ENCODE measurements at regions not wholly inside any gene's neighbourhood (a gene's known extent, or its start where the extent isn't known, plus 50 kb on each side); places are given as distances from the start of the nearest gene placed in this dataset.

DNA sequence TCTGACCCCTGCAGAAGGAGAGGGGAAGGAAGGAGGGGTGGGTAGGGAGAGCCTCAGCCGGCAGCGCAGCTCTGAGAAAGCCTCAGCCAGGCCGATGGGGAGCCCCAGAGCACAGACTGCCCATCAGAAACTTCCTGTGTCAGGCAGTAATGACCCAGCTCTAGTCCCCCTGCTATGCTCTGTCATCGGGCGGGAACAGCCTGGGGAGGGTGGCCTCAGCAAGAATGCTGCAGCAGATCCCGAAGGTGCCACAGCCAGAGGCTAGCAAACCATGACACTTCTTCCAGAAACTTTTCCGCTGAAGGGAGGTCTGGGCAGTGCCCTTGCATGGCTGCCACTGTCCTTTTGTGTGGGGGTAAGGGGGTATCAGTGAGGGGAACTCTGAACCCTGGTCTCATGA is 279.0 kb downstream of the BCOR start:
- no peak for DNase-seq (ENCODE audit: low spot score in 2 of 2)
- Histone ChIP-seq H3K9me3 (peaks cover 0 to 8% of the 10 kb centered on the region in 2 donors), H3K36me3 (no peaks in the 10 kb centered on the region), H3K4me1 (no peaks in the 10 kb centered on the region), H3K27me3 (peaks cover 0 to 75% of the 10 kb centered on the region in 2 donors), H3K27ac (no peak overlapping the region), H3K4me3 (no peak overlapping the region)
- no peak for TF ChIP-seq POLR2AphosphoS5 (IDR thresholded peaks at IDR 0.05)
- no peak for TF ChIP-seq CTCF (IDR thresholded peaks at IDR 0.05)
- TF ChIP-seq POLR2A (IDR thresholded peaks at IDR 0.05) = no peak
- intact Hi-C loops (cut with DNase I; ENCODE audit: low total_unique reads) = no loop called here

DNA sequence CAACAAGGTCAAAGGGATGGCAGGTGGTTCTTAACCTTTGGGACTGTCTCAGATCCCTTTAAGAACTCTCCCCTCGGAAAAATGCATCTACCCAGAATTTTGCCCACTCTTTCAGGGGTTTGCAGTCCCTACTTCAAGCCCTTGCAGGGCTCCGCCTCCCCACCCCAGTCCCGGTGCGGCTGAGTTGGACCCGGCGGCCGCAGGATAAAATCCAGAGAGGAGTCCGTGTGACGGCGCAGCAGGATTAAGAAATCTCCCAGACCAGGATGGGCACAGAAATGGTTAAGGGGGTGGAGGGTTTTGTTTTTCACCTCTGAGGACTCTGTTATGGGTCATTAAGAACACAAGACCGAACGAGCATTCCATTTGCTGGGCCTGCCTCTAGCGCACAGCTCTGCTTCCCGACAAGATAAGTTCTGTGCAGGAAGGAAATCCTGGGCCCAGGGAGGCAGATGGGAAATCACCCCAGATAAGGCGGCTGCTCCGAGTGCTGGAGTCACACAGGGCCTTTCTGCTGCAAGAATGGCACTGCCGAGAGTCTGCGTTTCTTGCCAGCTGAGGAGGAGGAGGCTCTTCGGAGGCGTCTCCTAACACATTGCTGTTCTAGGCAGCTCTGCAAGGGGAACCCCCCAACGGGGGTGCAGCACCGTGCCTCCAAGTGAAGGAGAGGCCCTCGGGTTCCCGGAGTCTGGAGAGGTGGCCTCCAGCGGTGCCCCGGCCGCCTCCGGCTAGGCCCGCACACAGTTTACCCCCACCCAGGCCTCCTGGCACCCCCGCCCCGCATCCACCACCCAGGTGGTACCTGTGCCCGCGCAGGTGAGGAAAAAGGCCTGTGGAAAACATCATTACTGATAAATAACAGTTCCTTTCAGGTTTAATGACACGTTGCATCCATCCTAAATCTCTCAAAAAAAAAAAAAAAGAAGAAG is 277.6 kb downstream of the BCOR start:
- H3K4me1 ChIP-seq = no peaks in the 10 kb centered on the region
- TF ChIP-seq CTCF (IDR thresholded peaks at IDR 0.05) (no peak), POLR2AphosphoS5 (IDR thresholded peaks at IDR 0.05) (no peak), POLR2A (IDR thresholded peaks at IDR 0.05) (no peak)
- intact Hi-C loops (cut with DNase I; ENCODE audit: low total_unique reads) = loop anchor here (5.0 kb wide), 1 partner anchor 763 kb away; no protein-coding TSS in a partner anchor
- no peak overlapping the region for H3K27ac ChIP-seq
- H3K27me3 ChIP-seq = peaks cover 0 to 79% of the 10 kb centered on the region in 2 donors
- DNase-seq (ENCODE audit: low spot score in 2 of 2) = no peak
- H3K36me3 ChIP-seq = no peaks in the 10 kb centered on the region
- H3K9me3 ChIP-seq = peaks cover 0 to 8% of the 10 kb centered on the region in 2 donors
- H3K4me3 ChIP-seq = peak overlapping the region in 2 of 3 donors; percentile 47 to 67

GRCh38 chrX:39820938-39821708 is 276.6 kb downstream of the BCOR start:
- Histone ChIP-seq H3K4me3 (peak overlapping the region; percentile 35 to 67 (median 47)), H3K27me3 (peaks cover 0 to 79% of the 10 kb centered on the region in 2 donors), H3K9me3 (peaks cover 0 to 8% of the 10 kb centered on the region in 2 donors), H3K4me1 (no peaks in the 10 kb centered on the region), H3K27ac (no peak overlapping the region), H3K36me3 (no peaks in the 10 kb centered on the region)
- no peak for DNase-seq (ENCODE audit: low spot score in 2 of 2)
- intact Hi-C loops (cut with DNase I; ENCODE audit: low total_unique reads) = loop anchor here (5.0 kb wide), 1 partner anchor 764 kb away; no protein-coding TSS in a partner anchor
- TF ChIP-seq POLR2A (IDR thresholded peaks at IDR 0.05) (no peak), POLR2AphosphoS5 (IDR thresholded peaks at IDR 0.05) (no peak), CTCF (IDR thresholded peaks at IDR 0.05) (no peak)

DNA sequence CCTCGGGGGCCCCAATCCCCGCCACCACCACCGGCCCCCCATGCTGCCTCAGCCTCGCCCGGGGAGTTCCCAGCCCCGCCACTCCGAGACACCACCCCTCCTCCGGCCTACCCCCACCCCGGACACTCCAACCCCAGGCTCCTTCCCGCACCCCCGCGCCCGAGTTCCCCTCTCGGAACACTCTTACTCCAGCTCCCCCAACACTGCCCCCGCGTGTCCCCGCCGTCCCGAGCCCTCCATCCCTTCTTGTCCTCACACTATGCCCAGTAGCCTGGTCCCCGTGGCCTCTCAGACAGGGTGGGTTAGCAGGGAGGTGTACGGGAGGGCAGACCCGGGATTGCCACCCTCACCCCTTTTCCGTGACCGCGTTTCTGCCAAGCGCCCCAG is 276.1 kb downstream of the BCOR start:
- H3K4me3 ChIP-seq = peak overlapping the region; percentile 35 to 67 (median 47)
- intact Hi-C loops (cut with DNase I; ENCODE audit: low total_unique reads) = loop anchor here (5.0 kb wide), 1 partner anchor 764 kb away; no protein-coding TSS in a partner anchor
- no peak for DNase-seq (ENCODE audit: low spot score in 2 of 2)
- H3K27me3 ChIP-seq = peaks cover 0 to 79% of the 10 kb centered on the region in 2 donors
- peaks cover 0 to 8% of the 10 kb centered on the region in 2 donors for H3K9me3 ChIP-seq
- no peak overlapping the region for H3K27ac ChIP-seq
- no peaks in the 10 kb centered on the region for H3K4me1 ChIP-seq
- no peaks in the 10 kb centered on the region for H3K36me3 ChIP-seq
- TF ChIP-seq POLR2AphosphoS5 (IDR thresholded peaks at IDR 0.05) = no peak
- TF ChIP-seq CTCF (IDR thresholded peaks at IDR 0.05) = no peak
- no peak for TF ChIP-seq POLR2A (IDR thresholded peaks at IDR 0.05)
